Central memory CD4-positive, alpha-beta T cell (primary cell): ENCODE measurements at regions not wholly inside any gene's neighbourhood (a gene's known extent, or its start where the extent isn't known, plus 50 kb on each side); places are given as distances from the start of the nearest gene placed in this dataset.

ENCODE experiments used
- DNase-seq: peaks from one replicate; pipeline ENCODE4 v3.0.0; 2022

DNA sequence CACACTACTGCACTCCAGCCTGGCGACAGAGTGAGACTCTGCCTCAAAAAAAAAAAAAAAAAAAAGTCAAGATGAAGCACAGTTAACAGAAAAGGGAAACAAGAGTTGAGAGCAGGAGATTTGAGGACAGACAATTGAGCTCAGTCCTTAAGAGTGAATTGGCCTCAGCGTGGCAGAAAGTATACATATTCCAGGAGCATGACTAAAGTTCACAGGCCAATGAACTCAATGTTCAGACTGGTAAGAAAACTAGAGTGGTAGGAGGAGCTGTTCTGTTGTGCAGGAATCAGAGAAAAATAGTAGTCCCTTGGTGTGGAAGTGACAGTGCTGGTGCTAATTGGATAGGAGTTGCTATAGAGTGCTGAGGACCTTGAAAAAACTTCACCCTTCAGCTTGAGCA, 60.0 kb downstream of the NRN1 start:
- no peak for DNase-seq

DNA sequence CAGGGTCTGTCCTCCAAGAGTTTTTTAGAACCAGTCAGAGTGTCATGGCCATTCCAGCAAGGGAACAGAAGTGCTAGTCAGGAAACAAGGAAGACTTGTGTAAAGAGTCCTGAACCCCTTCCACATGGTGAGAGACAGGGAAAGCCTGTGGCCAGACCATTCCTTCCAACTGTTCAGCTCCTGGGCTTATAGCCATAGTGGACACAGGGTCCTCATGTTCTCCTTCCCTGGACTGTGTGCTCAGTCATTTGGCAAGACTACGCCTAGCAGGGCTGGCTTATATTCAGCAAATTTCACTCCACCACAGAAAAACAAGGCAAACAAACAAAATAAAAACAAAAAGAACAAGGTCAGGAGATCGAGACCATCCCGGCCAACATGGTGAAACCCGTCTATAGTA, 60.5 kb downstream of the NRN1 start:
- no peak for DNase-seq

DNA sequence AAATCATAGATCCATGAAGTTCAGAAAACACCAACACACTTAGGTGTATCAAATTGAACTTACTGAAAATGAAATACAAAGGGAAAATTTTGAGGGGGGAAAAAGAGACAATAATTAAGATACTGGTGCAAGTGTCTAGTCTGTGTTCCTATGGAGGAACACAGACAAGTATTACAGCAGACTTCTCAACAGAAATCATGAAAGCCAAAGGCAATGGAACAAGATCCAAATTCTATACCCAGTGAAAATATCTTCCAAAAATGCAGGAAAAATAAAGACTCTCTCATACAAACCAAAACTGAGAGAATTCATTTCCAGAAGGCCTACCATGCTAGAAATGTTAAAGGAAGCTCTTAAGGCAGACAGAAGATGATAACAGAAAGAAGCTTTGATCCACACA, 63.1 kb downstream of the NRN1 start:
- no peak for DNase-seq

DNA sequence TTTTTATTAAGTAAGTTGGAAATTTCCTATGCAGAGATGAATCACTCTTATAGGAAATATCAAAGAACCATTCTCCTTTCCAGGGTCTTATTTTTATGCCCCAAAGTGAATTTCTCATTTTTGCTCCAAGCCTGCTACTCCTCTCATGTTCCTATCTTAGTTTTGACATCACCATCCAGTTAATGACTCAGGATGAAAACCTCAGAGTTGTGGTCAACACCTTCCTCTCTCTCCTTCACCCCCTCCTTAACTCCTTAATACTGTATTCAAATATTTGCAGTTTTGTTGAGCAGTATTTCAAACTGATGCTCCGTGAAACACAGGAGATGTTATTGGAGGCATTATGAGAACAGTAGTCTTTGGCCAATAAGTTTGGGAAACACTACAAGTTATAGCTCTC, 64.1 kb downstream of the NRN1 start:
- DNase-seq = no peak

DNA sequence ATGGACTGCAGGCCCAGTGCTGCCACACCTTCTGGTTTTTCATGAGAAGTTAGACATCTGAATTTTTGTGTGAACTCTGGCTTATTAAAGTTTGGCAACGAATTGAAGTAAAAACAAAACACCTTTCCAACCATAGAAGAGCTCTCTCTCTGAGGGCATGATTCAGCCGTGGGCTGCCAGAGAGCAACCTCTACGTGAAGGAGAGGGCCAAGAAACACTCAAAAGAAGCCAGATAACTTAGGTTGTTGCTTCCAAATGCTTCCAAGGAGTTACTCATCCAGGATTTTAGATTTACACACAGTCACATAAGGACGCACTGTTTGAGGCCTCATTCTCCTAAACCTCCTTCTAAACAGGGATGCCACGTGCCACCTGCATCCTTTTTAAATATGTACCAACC, 65.5 kb downstream of the NRN1 start:
- no peak for DNase-seq

DNA sequence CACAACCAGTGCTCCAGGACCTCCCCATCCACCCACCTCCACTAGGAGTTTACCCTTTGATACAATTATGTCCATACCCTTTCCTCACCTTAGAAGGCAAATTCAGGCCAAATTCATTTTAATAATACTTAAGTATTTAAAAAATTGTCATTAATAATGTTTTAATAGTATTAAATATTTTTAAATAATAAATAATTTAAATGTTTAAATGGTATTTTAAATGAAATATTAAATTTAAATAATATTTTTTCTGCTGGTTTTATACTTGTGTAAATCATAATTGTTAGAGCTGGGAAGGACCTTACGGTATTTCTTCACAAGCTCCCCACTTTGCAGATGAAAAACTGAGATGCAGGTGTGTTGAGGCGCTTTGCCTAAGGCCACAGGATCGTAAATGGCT, 67.8 kb downstream of the NRN1 start:
- DNase-seq = no peak

DNA sequence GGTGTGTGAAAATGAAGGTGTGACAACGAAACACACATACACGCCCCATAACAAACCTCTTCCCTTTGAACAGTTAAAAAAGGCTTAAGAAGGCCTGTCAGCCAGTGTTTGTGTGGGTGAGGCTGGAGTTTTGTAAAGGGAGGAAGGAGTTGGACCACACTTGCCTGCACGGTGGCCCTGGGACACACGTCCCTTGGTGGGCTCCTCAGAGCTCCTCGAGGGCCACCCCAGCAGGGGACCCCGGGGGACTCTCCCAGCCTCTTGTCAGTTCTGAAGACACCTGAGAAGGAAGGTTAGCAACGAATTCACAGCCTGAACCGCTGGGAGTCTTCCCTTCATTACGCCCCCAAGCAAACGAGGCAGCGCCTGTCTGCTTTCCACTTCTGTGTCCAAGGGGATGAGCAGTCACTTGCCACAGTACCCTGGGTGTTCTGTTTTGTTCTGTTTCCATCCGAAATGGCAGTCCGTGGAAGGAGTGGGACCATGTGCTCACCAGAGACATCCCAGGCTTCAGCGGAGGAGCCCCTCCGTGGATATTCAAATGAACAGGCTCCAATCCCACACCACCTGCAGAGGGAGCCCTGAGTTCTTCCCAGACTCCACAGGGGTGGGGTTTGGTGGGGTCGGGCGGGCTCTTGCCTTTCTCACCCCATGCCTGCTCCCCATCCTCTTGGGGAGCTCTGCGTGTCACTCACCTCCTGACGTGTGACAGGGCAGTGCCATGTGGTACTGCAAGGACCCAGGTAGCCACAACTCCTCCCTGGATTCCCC, 68.6 kb downstream of the NRN1 start:
- no peak for DNase-seq

DNA sequence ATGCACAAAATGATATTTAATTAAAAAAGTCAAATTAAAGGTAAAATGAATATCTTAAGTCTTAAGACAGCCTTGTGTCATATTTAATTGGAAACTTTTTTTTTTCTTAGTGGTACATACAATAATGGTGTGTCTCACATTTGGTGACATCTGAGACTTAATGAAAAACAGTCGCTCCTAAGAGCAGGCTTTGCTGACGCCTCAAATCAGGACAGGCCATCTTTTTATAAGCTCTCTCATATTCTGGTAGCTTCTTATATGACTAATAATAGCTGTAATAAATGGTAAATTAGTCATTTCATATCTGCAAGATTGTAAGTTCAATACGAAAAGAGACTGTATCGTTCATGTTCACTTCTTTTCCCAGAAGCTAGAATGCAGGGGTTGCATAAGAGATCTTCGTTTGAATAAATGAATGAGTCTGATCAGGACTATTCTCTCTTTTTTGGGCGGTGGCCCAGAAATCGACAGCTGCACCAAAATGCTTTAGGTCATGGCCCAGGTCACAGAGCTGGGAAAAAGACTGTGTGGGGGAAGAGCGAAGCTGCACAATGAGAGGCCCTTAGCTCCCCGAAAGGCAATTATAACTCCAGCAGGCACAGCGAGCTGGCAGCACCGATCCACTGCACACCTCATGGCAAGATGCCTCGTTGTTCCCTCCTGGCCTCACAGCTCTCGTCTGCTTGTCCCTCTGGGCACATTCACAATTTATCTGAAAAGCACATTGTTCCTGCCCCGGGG, 69.4 kb downstream of the NRN1 start:
- no peak for DNase-seq

DNA sequence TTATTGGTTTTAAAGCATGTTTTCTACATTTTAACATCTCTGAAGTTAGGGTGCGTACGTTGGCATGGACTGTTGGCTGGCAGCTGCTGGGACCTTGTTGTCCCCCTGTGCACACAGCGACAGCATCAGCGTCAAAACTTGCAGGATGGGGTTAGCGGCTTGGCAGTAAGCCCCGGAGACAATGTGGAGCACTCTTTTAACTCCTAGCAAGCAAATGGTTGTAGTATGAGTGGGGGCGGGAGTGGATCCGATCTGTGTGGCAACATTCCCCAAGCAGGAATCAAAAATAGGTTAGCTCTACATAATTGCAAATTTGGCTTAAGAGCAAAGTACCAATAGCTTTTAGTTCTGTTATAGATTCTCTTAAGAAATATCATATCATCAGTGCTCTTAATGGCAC, 70.1 kb downstream of the NRN1 start:
- DNase-seq = no peak

DNA sequence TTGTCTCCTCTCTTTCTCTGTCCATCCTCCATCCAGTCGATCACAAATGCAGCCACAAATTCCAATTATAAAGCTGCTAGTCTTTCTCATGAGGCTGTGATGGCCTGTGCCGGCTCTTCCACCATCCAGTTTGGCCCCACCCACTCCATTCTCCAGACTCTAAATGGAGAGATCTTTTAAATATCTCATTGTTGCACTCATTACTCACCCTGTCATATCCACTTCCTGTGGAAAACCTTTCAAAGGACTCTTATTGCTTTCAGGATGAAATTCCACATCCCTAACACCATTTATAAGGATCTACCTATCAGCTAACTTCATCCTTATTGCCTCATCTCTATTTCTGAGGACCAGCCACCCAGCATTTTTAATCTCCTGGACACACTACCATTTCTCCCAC, 70.6 kb downstream of the NRN1 start:
- DNase-seq = no peak

DNA sequence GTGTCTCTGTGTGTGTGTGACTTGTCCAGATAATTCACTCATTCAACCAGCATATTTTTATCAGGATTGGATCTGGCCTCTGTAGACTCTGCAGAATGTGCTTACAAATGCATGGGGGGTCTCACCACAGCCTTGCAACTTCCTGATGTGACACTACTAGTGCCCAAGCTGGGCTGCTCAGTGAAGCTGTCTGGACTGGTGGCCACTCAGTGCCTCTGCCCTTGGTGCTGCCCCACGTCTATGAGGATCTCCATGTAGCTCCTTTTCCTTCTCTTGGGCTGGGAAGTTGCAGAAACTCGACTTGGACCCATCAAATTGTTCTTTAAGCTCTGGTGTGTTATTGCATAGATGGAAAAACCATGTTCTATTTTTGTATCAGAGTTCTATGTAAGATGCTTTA, 75.8 kb downstream of the NRN1 start:
- DNase-seq = no peak

DNA sequence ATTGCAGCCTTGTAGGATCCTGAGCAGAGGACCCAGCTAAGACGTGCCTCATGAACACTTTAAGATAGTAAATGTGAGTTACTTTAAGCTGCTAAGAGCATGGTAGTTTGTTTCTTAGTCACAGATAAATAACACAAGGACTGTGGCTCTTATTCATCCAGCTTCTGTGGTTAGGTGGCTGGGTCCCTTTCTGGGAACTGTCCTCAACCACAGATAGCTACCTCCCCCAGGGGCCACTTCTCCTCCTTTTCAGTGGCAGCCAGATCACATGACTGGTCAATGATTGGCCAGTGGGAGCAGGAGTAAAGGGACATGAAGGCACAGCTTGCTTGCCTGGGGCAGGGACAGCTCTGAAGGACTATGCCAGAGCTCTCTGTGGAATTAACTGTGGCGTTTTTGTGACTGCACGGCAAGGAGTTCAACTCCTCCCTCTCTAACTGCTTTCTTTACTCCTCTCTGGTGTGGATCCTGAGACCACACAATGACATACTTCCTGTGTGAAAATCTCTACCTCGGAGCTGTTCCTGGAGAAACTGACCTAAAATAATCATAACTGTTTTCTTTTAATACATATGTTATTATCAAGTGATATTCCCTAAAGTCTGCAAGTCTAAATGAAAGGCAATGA, 76.5 kb downstream of the NRN1 start:
- no peak for DNase-seq

DNA sequence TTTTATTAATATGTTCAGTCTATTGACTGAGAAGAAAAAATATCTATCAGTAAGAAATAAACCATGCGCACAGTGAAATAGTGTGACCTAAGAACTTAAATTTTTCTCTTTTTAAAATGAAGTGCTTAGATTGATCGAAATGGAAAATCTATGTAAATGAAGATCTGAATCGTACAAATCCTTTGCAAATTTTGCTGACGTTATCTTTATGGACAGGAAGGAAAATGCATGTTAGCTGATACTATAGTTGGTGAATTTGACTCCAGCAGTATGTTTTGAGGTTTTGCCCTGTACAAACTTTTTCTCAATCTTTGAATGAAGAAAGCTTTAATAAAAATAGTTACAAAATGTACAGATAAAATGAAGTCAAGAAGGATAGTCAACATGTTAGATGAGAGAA, 82.9 kb downstream of the NRN1 start:
- no peak for DNase-seq

DNA sequence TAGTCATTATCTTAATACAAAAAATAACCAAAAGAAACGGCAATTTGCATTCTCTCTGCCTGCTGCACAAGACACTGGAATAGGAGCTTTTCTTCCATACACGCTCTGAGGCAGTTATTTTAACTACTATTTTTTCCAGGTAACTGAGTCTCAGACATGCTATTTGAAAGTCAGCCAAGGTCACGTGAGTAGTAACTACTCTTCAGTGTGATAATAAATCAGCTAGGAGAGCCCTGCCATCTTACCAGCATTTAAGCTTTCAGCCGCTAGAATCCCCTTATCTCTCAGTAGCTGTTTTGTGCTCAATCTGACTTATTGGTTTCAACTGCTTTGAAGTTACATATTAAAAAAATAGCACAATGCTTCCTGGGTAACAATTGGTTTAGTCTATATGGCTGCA, 84.5 kb downstream of the NRN1 start:
- DNase-seq = no peak

DNA sequence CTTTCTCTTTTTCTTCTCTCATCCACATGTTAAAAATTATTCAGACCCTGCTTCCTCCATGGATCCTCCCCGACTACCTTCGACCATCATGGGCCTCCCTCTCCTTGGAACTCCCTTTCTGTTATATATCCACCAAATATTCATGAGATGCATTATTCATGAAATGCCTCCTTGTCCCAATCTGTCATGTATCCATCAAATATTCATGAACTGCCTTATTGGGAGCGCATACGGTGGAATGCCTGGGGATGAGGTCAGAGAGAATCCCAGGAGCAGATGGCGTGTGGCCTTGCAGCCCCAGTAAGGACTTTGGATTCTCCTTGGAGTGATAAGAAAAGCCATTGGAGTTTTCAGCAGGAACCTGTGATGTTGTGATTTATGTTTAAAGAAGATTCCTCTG, 97.0 kb downstream of the NRN1 start:
- no peak for DNase-seq

DNA sequence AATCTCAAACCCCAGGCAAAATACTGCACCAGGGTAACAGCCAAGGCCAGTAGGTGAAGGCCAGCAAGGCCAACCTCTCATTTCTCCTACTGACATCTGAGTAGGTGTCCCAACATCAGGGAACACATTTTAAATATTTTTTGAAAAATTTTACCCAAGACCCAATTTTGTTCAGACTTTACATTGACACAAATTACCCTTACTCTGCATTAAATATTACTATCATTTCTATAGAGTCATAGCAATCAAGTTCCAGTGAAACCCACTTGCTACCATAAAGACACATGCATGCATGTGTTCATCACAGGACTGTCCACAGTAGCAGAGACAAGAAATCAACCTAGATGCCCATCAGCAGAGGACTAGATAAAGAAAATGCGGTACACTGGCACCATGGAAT, 99.9 kb downstream of the NRN1 start:
- DNase-seq = no peak

DNA sequence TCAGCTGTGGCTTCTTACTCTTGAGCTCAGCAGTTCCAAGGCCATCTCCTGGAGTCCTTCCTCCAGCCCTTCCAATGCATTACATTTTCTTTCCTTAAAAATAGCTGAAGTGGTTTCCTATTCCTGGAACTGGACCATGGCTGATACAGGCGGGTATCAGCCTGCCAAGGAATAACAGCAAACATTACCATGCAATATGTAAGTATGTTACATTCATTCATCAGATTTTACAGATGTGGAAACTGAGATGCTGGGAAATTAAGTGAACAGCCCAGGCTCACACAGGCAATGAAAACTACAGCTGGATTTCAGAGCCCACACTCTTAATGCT, 100.4 kb downstream of the NRN1 start:
- DNase-seq = no peak

DNA sequence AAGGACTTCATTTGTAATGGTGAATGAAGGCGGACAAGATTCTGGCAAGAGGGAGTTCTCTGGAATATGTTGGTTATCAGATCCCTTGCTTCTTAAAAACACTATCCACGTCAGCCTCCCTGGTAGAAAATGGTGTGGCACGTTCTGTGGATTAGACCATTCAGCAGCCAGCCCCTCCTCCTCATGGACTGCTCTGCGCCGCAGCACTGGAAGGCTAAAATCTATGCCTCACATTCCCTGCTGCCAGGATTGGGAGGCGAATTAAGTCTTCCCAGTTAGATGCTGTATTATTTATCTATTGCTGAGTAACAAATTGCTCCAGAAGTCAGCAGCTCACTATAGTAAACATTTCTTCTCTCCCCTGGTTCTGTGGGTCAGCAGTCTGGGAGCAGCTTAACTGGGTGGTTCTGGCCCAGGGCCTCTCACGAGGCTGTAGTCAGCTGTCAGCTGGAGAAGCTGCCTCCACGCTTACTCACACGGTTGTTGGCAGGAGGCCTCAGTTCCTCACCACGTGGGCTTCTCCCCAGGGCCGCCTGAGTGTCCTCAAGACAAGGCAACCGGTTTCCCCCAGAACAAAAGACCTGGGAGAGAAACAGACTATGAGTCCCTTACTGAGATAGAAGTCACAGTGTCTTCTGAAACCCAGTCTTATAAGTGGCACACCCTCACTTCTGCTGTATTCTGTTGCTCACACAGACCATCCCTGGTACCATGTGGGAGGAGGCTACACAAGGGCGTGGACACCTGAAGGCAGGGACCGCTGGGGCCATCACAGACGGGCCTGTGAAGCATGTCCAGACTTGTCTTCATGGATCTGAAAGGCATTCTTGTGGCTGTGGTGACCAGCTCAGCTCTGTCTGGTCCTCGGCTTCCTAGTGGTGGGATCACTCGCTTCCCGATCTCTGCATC, 101.0 kb downstream of the NRN1 start:
- no peak for DNase-seq

DNA sequence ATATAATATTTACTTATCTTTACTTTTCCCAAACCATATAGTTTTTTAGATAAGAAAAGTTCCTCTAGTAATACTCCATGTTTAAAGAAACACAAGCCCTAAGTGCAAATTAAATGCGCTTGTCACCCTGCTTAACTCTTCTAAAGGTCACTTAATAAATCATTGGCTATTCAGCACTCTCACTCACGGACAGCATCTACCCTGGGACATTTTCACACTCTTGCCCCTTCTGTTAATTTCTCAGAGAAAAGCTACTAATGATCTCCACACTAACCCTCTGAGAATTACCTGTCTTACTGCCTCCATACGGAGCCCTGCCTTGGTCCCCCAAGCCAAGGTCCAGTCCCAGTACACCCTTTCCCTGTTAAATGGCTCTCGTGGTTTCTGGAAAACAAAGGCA, 102.2 kb downstream of the NRN1 start:
- DNase-seq = no peak

DNA sequence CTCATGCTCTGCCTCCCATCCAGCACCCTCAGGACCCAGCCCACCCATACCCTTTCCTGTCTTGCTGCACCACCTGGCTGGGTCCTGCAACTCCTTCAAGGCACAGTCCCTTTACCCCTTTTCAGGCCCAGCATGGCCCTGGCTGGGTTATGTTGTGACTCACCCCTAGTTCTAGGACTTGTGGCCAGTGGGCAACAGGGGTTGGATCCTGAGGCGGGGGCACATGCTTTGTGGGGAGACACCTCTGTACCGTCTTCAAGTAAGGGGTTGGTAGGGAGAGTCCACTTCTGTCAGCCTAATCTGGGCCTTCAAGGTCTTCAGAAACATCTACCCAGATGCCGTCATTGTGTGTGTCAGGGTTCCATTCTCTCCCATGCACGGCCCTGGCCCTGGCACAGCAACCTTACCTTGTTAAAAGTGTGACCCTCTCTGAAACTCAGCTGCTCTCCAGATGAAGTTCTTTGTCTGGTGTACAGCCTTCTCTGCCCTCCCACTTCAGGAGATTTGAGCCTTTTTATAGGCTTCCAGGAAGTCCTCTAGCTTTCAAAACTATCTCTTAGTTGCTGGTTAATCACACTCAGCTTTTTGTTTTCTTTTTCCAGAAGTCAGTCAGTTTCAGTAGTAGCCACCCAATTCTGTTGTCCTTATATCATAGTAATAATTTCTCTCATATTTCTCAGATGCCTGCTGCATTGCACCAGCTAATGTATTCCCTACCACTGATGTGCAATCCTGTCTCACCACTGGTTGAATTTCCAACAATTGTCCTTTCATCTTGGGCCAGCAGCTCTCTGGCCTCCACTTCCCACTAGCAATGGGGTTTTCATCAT, 107.3 kb downstream of the NRN1 start:
- no peak for DNase-seq

DNA sequence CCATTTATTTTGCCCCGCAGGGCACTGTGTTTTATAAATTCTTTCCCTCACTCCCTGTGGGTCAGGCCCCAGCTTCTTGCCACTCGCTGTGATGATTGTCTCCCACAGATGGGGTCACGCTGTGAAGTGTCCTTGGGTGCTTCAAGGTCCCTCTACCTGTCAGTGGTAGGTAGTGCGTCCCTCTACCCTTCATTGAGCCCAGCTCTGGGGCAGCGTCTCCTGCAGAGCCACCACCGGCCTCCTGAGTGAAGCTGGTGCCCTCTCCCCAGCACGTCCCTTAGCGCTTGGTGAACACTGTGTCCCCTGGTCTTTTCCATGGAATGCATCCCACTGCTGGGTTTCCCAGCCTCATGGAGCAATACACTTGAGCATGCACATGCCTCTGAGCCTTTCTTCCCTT, 108.2 kb downstream of the NRN1 start:
- no peak for DNase-seq

DNA sequence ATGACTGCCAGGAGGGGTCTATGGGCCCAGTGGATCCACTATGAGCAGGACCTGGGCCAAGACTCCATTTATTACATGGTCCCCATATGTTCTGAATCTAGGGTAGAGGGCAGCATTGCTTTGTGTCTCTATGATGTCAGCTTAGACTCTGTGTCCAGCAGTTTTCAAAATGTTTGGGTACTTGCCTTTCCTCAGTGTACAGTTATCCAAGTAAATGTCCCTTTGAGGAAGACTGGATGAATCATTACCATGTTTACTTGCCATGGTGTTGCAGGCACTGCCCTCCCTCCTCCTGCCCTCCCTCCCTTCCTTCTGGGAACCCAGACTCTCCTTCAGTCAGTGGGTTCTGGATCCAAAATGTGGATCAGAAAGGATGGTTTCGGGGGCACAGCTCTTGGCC, 108.6 kb downstream of the NRN1 start:
- no peak for DNase-seq
